ENCODE measurements at regions not wholly inside any gene's neighbourhood (a gene's known extent, or its start where the extent isn't known, plus 50 kb on each side); places are given as distances from the start of the nearest gene placed in this dataset.
"Not testable (repeated sequence)": the region's sequence is repeated elsewhere in the genome, so short reads cannot be mapped to it uniquely, and the experiment has no call there.

DNA sequence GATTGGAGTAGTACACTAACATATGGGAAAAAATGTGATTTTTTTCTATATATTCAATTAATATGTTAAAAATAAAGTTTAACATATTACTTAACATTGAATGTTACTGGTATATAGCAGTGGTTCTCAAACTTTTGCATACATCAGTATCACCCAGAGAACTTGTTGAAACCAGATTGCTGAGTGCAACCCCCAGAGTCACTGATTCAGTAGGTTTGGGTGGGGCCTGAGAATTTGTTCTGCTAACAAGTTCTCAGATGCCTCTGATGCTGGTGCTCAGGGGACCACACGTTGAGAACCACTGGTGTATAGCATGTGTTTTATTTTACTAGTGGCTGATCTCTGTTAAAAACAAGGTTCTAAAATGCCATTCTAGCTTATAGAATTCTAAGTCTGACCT, 161.9 kb downstream of the HHIPL2 start:
- no peaks in the 10 kb centered on the region for H3K36me3 ChIP-seq (ENCODE audit: low read depth)
- no peak for DNase-seq
- no peak overlapping the region for H3K4me3 ChIP-seq
- intact Hi-C loops (cut with DNase I, micrococcal nuclease) = no loop called here
- TF ChIP-seq CTCF (IDR thresholded peaks at IDR 0.05) = no peak
- no peaks in the 10 kb centered on the region for H3K4me1 ChIP-seq (ENCODE audit: low read depth)
- no peaks in the 10 kb centered on the region for H3K9me3 ChIP-seq
- ATAC-seq = no peak

DNA sequence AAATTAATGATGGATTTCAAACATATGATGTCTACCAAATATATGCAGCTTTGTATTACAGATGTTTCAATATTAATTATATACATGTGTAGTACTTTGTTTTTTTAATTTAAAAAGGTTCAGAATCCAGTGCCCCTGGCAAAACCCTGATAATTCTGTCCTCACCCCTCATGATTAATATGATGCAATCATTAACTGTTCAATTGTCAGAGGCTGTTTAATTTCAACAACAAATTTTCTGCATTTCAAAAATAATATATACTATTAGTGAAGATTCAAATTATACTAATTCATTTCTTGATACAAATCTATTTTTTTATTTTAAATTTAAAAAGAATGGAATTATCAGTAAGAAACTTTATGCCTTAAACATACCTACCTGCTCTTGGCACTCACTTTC, 162.6 kb downstream of the HHIPL2 start:
- Histone ChIP-seq H3K9me3 (no peaks in the 10 kb centered on the region), H3K36me3 (ENCODE audit: low read depth) (no peaks in the 10 kb centered on the region), H3K4me1 (ENCODE audit: low read depth) (no peaks in the 10 kb centered on the region), H3K4me3 (no peak overlapping the region)
- intact Hi-C loops (cut with DNase I, micrococcal nuclease) = no loop called here
- DNase-seq (no peak), ATAC-seq (no peak)
- no peak for TF ChIP-seq CTCF (IDR thresholded peaks at IDR 0.05)

GRCh38 chr1:222384531-222384930, 163.4 kb downstream of the HHIPL2 start:
- DNase-seq = no peak
- ATAC-seq = no peak
- Histone ChIP-seq H3K9me3 (no peaks in the 10 kb centered on the region), H3K4me1 (ENCODE audit: low read depth) (no peaks in the 10 kb centered on the region), H3K4me3 (no peak overlapping the region), H3K36me3 (ENCODE audit: low read depth) (no peaks in the 10 kb centered on the region)
- TF ChIP-seq CTCF (IDR thresholded peaks at IDR 0.05) = no peak
- intact Hi-C loops (cut with DNase I, micrococcal nuclease) = no loop called here

GRCh38 chr1:222382171-222382570, 165.7 kb downstream of the HHIPL2 start:
- no peak for TF ChIP-seq CTCF (IDR thresholded peaks at IDR 0.05)
- intact Hi-C loops (cut with DNase I, micrococcal nuclease) = no loop called here
- ATAC-seq = no peak

DNA sequence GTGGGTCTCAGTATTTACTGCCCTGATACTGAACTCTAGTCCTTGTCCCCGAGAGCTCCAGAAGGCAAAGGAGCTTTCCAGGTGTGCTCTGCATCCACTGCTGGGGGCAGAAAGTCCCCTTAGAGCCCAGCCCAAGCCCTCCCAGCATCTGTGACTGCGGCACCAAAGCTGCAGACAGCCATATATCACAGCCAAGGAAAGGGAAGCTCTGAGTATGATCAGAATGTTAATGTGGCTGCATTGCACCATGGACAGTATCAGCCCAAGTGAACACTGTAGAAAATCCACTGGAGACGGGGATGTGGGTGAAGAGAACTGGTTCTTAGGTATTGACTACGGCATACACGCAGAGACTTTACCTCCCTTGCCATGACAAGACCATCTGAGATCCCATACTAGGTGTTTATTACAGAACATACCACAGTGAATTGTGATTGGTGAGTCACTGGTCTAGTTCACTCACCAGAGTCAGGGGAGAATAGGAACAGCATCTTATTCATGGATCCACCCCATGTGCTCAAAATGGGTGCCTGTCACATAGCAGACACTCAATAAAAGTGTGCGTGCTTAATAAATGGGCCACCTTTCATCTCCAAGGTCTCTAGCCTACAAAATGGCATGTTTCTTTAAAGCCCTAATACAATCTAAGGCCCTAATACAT, 170.3 kb downstream of the HHIPL2 start:
- H3K4me3 ChIP-seq = no peak overlapping the region
- ATAC-seq (no peak), DNase-seq (no peak)
- intact Hi-C loops (cut with DNase I, micrococcal nuclease) = no loop called here
- TF ChIP-seq CTCF (IDR thresholded peaks at IDR 0.05) = no peak
- H3K36me3 ChIP-seq (ENCODE audit: low read depth) = no peaks in the 10 kb centered on the region
- H3K4me1 ChIP-seq (ENCODE audit: low read depth) = no peaks in the 10 kb centered on the region
- no peaks in the 10 kb centered on the region for H3K9me3 ChIP-seq

More at GRCh38 chr1:222382171-222382570, 165.7 kb downstream of the HHIPL2 start:
- Histone ChIP-seq H3K4me1 (ENCODE audit: low read depth) (no peaks in the 10 kb centered on the region), H3K4me3 (no peak overlapping the region), H3K36me3 (ENCODE audit: low read depth) (no peaks in the 10 kb centered on the region), H3K9me3 (no peaks in the 10 kb centered on the region)
- DNase-seq = no peak

DNA sequence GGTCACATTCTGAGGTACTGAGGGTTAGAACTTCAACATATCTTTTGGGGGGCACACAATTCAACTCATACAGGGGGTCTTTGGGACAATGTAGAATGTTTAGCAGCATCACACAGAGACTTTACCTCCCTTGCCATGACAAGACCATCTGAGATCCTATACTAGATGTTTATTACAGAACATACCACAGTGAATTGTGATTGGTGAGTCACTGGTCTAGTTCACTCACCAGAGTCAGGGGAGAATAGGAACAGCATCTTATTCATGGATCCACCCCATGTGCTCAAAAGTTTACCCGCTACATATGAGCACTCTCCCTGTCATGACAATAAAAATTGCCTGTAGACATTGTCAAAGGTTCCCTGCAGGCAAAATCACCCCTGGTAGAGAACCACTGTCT, 171.1 kb downstream of the HHIPL2 start:
- H3K4me3 ChIP-seq; DNase-seq; H3K9me3 ChIP-seq; ATAC-seq; H3K36me3 ChIP-seq (ENCODE audit: low read depth); intact Hi-C loops (cut with DNase I, micrococcal nuclease); H3K4me1 ChIP-seq (ENCODE audit: low read depth): not testable (repeated sequence)

All from mucosa of descending colon (tissue), 3 donors.